WERI-Rb-1 (cell line): ENCODE measurements at regions not wholly inside any gene's neighbourhood (a gene's known extent, or its start where the extent isn't known, plus 50 kb on each side); places are given as distances from the start of the nearest gene placed in this dataset.
"Not testable (repeated sequence)": the region's sequence is repeated elsewhere in the genome, so short reads cannot be mapped to it uniquely, and the experiment has no call there.

ENCODE experiments used
- DNase-seq: peaks from one replicate; pipeline ENCODE4 v3.0.0-alpha.2; 2020
- H3K27ac ChIP-seq: fragments of 250-450 bp; sonication (Bioruptor Pico); 2 replicates; pipeline ENCODE4 v1.5.1; 2020; ENCODE audit warnings: mild to moderate bottlenecking, moderate library complexity
- H3K27me3 ChIP-seq: fragments of 250-450 bp; sonication (Bioruptor Pico); 2 replicates; pipeline ENCODE4 v1.5.1; 2021; ENCODE audit warnings: mild to moderate bottlenecking, low read depth, moderate library complexity; ENCODE audit not compliant: insufficient read depth, severe bottlenecking
- H3K36me3 ChIP-seq: fragments of 250-450 bp; sonication (Bioruptor Pico); 2 replicates; pipeline ENCODE4 v1.5.1; 2020; ENCODE audit warnings: mild to moderate bottlenecking, moderate library complexity
- H3K4me3 ChIP-seq: 2 replicates; pipeline ENCODE4 v1.5.1; 2011; ENCODE audit warnings: low read depth, mild to moderate bottlenecking, control low read depth, low read length
- H3K9me3 ChIP-seq: fragments of 250-450 bp; sonication (Bioruptor Pico); 2 replicates; pipeline ENCODE4 v1.5.1; 2021; ENCODE audit warnings: mild to moderate bottlenecking, moderate library complexity; ENCODE audit not compliant: severe bottlenecking
- CTCF ChIP-seq: IDR thresholded peaks from 2 replicates; pipeline ENCODE4 v1.5.1; 2011; ENCODE audit warnings: low read depth, mild to moderate bottlenecking, control low read depth, inconsistent platforms, low read length

DNA sequence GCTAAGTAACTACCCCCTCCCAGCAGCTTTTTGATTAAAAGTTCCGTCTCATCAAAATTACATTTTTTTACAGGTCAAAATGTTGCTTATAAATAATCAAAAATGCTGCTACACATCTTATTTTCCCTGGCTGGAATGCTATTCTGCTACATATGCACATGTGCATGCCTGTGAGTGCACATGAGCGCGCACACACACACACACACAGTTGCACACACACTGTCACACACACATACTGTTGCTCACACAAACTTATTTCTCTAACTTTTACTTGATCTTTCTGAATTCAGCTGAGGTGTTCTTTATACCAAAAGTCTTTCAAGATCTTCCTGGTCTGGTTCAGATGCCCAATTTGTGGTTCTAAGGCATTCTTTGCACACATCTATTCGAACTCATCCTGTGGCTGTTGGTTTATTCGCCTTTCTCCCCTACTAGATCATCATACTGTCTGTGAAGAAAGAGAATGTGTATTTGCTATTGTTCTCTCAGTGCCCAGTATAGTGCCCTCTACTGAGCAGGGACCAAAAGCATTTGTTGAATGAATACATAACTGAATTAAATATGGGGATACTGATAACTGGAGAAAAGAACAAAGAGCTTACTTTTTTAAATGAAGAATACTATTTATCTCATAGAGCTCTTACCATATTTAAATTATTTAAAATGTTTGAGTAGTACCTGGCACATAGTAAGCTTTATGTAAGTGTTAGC lies 68.1 kb upstream of the CCDC179 start:
- H3K4me3 ChIP-seq, result no peak overlapping the region
- H3K27ac ChIP-seq, result no peak overlapping the region
- no peak for DNase-seq
- no peaks in the 10 kb centered on the region for H3K27me3 ChIP-seq
- no peak for TF ChIP-seq CTCF
- H3K36me3 ChIP-seq, result no peaks in the 10 kb centered on the region
- H3K9me3 ChIP-seq, result no peaks in the 10 kb centered on the region

DNA sequence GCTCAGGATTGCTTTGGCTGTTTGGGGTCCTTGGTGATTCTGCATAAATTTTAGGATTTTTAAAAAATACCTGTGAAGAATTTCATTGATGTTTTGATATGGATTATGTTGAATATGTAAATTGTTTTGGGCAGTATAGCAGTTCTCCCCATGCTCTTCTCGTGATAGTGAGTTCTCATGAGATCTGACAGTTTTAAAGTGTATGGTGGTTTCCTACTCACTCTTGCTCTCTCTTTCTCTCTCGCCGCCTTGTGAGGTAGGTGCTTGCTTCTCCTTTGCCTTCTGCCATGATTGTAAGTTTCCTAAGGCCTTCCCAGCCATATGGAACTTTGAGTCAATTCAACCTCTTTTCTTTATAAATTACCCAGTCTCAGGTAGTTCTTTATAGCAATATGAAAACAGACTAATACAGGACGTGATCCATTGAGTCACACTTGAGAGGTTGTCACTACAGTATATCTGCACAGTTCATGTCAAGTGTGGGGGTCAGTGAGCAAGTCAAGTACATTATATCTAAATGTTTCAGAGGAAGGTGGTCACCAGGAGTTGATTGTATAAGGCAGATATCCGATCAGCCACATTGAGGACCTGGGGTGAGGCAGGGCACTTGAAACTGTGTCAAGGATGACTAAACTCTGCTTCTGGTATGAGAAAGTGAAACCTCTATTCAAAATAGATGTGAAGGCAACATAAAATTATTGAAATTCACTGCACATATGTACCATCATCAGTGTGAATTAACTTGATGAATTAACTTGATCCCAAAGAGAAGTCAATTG lies 70.7 kb upstream of the CCDC179 start:
- H3K27me3 ChIP-seq, result peaks cover 2% of the 10 kb centered on the region
- TF ChIP-seq CTCF, result no peak
- H3K4me3 ChIP-seq, result no peak overlapping the region
- H3K36me3 ChIP-seq, result no peaks in the 10 kb centered on the region
- no peaks in the 10 kb centered on the region for H3K9me3 ChIP-seq
- DNase-seq, result no peak
- H3K27ac ChIP-seq, result no peak overlapping the region

DNA sequence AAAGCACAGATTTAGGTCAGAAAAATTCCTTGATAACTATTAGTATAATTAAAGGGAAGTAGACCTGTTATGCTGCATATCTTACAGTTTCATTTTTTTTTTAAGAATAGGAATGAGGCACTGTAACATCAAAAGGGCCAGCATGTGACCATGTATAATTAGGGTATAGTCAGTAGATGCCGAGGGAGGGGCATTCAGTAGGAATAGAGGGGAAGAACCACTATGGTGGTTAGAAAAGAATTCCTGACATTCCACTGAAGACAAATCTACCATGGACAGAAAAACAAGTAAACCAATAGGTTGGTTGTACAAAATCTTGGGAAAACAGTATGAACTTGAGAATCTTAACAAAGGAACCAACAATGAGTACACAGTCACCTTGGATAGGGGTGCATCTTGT lies 78.4 kb upstream of the CCDC179 start:
- H3K9me3 ChIP-seq, result no peaks in the 10 kb centered on the region
- no peaks in the 10 kb centered on the region for H3K36me3 ChIP-seq
- peaks cover 2% of the 10 kb centered on the region for H3K27me3 ChIP-seq
- TF ChIP-seq CTCF, result no peak
- DNase-seq, result no peak
- H3K27ac ChIP-seq, result no peak overlapping the region
- H3K4me3 ChIP-seq, result no peak overlapping the region

DNA sequence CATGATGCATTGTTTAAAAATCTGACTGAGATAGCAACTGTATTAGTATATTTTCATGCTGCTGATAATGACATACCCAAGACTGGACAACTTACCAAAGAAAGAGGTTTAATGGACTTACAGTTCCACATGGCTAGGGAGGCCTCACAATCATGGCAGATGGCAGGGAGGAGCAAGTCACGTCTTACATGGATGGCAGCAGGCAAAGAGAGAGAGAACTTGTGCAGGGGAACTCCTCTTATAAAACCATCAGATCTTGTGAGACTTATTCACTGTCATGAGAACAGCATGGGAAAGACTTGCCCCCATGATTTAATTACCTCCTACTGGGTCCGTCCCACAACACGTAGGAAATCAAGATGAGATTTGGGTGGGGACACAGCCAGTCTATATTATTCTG lies 81.3 kb upstream of the CCDC179 start:
- DNase-seq, H3K9me3 ChIP-seq, H3K27me3 ChIP-seq, H3K27ac ChIP-seq, H3K4me3 ChIP-seq, H3K36me3 ChIP-seq: not testable (repeated sequence)

GRCh38 chr11:22957786-22958185 lies 97.5 kb upstream of the CCDC179 start:
- DNase-seq, result no peak
- Histone ChIP-seq H3K36me3 (no peaks in the 10 kb centered on the region), H3K27me3 (no peaks in the 10 kb centered on the region), H3K27ac (no peak overlapping the region), H3K4me3 (no peak overlapping the region), H3K9me3 (no peaks in the 10 kb centered on the region)
- no peak for TF ChIP-seq CTCF

- no peaks in the 10 kb centered on the region for H3K36me3 ChIP-seq
- no peaks in the 10 kb centered on the region for H3K9me3 ChIP-seq
- no peaks in the 10 kb centered on the region for H3K27me3 ChIP-seq
- DNase-seq, result no peak
- no peak for TF ChIP-seq CTCF
- no peak overlapping the region for H3K27ac ChIP-seq
- H3K4me3 ChIP-seq, result no peak overlapping the region
These were observed 114.0 kb upstream of the CCDC179 start for GRCh38 chr11:22974251-22974650.
